IMR-90 (cell line): ENCODE measurements at regions not wholly inside any gene's neighbourhood (a gene's known extent, or its start where the extent isn't known, plus 50 kb on each side); places are given as distances from the start of the nearest gene placed in this dataset.

Source experiments
- ATAC-seq: fragments of 200-7000 bp; cut with Tn5 transposase; 2 replicates; pipeline ENCODE4 v1.9.1; 2020; ENCODE audit warnings: low read depth, mild to moderate bottlenecking, moderate library complexity
- BruUV-seq: library from RNA; stranded (reverse); fragments of 400-500 nt; replicated peaks from 2 replicates; lab custom pipeline; 2021; lab: Mats Ljungman, UMichigan
- CTCF ChIA-PET: fragments of 300-600 bp; formaldehyde crosslinking; extraction: SDS; loops from one replicate; lab custom pipeline; 2021; ENCODE audit warnings: antibody characterized with exemption; lab: Yijun Ruan, JAX
- POLR2A ChIA-PET: fragments of 300-600 bp; sonication (Branson Sonifier 250); formaldehyde crosslinking; loops from one replicate; lab custom pipeline; 2022; ENCODE audit warnings: antibody characterized with exemption; ENCODE audit not compliant: unreplicated experiment; lab: Charles Lee
- DNase-seq: peaks from one replicate; pipeline ENCODE4 v3.0.0; 2013
- H2AFZ ChIP-seq: replicated peaks from 2 replicates; pipeline ENCODE3; 2013; ENCODE audit warnings: low read length, mild to moderate bottlenecking; ENCODE audit not compliant: poor library complexity
- H2AK5ac ChIP-seq: 2 replicates; pipeline ENCODE4 v1.6.1; 2013; ENCODE audit warnings: low read depth, low read length, inconsistent platforms
- H2AK9ac ChIP-seq: replicated peaks from 2 replicates; pipeline ENCODE3; 2013; ENCODE audit warnings: mild to moderate bottlenecking, low read depth, low read length, moderate library complexity; ENCODE audit not compliant: poor library complexity
- H2BK120ac ChIP-seq: 2 replicates; pipeline ENCODE4 v1.6.1; 2013; ENCODE audit warnings: low read depth, low read length, inconsistent platforms
- H2BK15ac ChIP-seq: 3 replicates; pipeline ENCODE4 v1.6.1; 2013; ENCODE audit warnings: low read depth, low read length, inconsistent platforms
- H2BK20ac ChIP-seq: 2 replicates; pipeline ENCODE4 v1.6.1; 2013; ENCODE audit warnings: low read depth, mild to moderate bottlenecking, inconsistent platforms, low read length, moderate library complexity
- H2BK5ac ChIP-seq: 2 replicates; pipeline ENCODE4 v1.6.1; 2013; ENCODE audit warnings: mild to moderate bottlenecking, low read depth, low read length, inconsistent platforms; ENCODE audit not compliant: poor library complexity, severe bottlenecking
- H3K14ac ChIP-seq: replicated peaks from 2 replicates; pipeline ENCODE4 v1.6.1; 2013; ENCODE audit warnings: low read depth, low read length, inconsistent platforms
- H3K18ac ChIP-seq: 2 replicates; pipeline ENCODE4 v1.6.1; 2013; ENCODE audit warnings: low read depth, low read length, control low read depth
- H3K23ac ChIP-seq: 2 replicates; pipeline ENCODE4 v1.6.1; 2013; ENCODE audit warnings: low read depth, low read length, inconsistent platforms
- H3K27ac ChIP-seq: 2 replicates; pipeline ENCODE4 v1.5.1; 2013; ENCODE audit warnings: mild to moderate bottlenecking, control low read depth, low read length; ENCODE audit not compliant: insufficient read depth
- H3K27me3 ChIP-seq: 2 replicates; pipeline ENCODE4 v1.6.1; 2013; ENCODE audit warnings: low read length; ENCODE audit not compliant: control insufficient read depth, insufficient read depth
- H3K36me3 ChIP-seq: 2 replicates; pipeline ENCODE4 v1.6.1; 2013; ENCODE audit warnings: low read length, mixed read lengths; ENCODE audit not compliant: control insufficient read depth, insufficient read depth
- H3K4ac ChIP-seq: 2 replicates; pipeline ENCODE4 v1.6.1; 2013; ENCODE audit warnings: low read depth, low read length, inconsistent platforms
- H3K4me1 ChIP-seq: 2 replicates; pipeline ENCODE4 v1.6.1; 2013; ENCODE audit warnings: low read length, mixed read lengths; ENCODE audit not compliant: control insufficient read depth, insufficient read depth
- H3K4me2 ChIP-seq: 2 replicates; pipeline ENCODE4 v1.6.1; 2013; ENCODE audit warnings: low read depth, mild to moderate bottlenecking, control low read depth, low read length, moderate library complexity
- H3K4me3 ChIP-seq: 2 replicates; pipeline ENCODE4 v1.5.1; 2013; ENCODE audit warnings: low read depth, mild to moderate bottlenecking, control low read depth, low read length, moderate library complexity; ENCODE audit not compliant: insufficient read depth
- H3K56ac ChIP-seq: 2 replicates; pipeline ENCODE4 v1.6.1; 2013; ENCODE audit warnings: low read length, inconsistent platforms; ENCODE audit not compliant: insufficient read depth; ENCODE audit errors: extremely low read depth
- H3K79me1 ChIP-seq, 2 experiments: 2 replicates each; pipeline ENCODE4 v1.6.1; 2013; ENCODE audit warnings: low read length in 2 of 2, inconsistent platforms in 1 of 2, low read depth in 1 of 2
- H3K9ac ChIP-seq: 2 replicates; pipeline ENCODE4 v1.6.1; 2013; ENCODE audit warnings: low read depth, low read length, control low read depth
- H3K9me1 ChIP-seq: 2 replicates; pipeline ENCODE4 v1.6.1; 2013; ENCODE audit warnings: low read length, inconsistent platforms; ENCODE audit not compliant: insufficient read depth
- H3K9me3 ChIP-seq: 2 replicates; pipeline ENCODE4 v1.6.1; 2013; ENCODE audit warnings: low read length; ENCODE audit not compliant: control insufficient read depth, insufficient read depth
- H4K20me1 ChIP-seq: 2 replicates; pipeline ENCODE4 v1.6.1; 2013; ENCODE audit warnings: low read length, inconsistent platforms; ENCODE audit not compliant: insufficient read depth
- H4K5ac ChIP-seq: 2 replicates; pipeline ENCODE4 v1.6.1; 2013; ENCODE audit warnings: mild to moderate bottlenecking, low read depth, low read length, control low read depth
- H4K8ac ChIP-seq, 2 experiments: 2 replicates each; pipeline ENCODE4 v1.6.1; 2013; ENCODE audit warnings: low read depth in 2 of 2, low read length in 2 of 2, control low read depth in 1 of 2, inconsistent platforms in 1 of 2
- H4K91ac ChIP-seq: 2 replicates; pipeline ENCODE4 v1.6.1; 2013; ENCODE audit warnings: low read depth, low read length, inconsistent platforms; ENCODE audit not compliant: insufficient read depth
- BHLHE40 ChIP-seq: fragments of 150-350 bp; IDR thresholded peaks from 2 replicates; pipeline ENCODE4 v1.6.1; 2016; ENCODE audit warnings: mild to moderate bottlenecking, low read depth, low read length
- CHD1 ChIP-seq: IDR thresholded peaks from 2 replicates; pipeline ENCODE4 v1.6.1; 2012; ENCODE audit warnings: low read depth, low read length, improper control_type of control experiment
- CTCF ChIP-seq: conservative IDR thresholded peaks from 2 replicates; pipeline ENCODE4 v1.5.1; 2012; ENCODE audit warnings: mild to moderate bottlenecking, low read depth, low read length, improper control_type of control experiment
- ELK1 ChIP-seq: fragments of 150-350 bp; IDR thresholded peaks from 2 replicates; pipeline ENCODE4 v1.6.1; 2016; ENCODE audit warnings: low read depth, mild to moderate bottlenecking, low read length, moderate library complexity, borderline replicate concordance
- FOS ChIP-seq: fragments of 150-350 bp; IDR thresholded peaks from 2 replicates; pipeline ENCODE4 v1.6.1; 2016; ENCODE audit warnings: low read depth, low read length
- MAZ ChIP-seq: IDR thresholded peaks from 2 replicates; pipeline ENCODE4 v1.6.1; 2012; ENCODE audit warnings: low read depth, mild to moderate bottlenecking, low read length, improper control_type of control experiment, moderate library complexity, borderline replicate concordance
- MXI1 ChIP-seq: IDR thresholded peaks from 2 replicates; pipeline ENCODE4 v1.6.1; 2012; ENCODE audit warnings: low read depth, mild to moderate bottlenecking, low read length, moderate library complexity, borderline replicate concordance
- RAD21 ChIP-seq: IDR thresholded peaks from 2 replicates; pipeline ENCODE4 v1.6.1; 2012; ENCODE audit warnings: low read length, improper control_type of control experiment
- RFX5 ChIP-seq: IDR thresholded peaks from 2 replicates; pipeline ENCODE4 v1.8.0; 2012; ENCODE audit warnings: low read depth, mild to moderate bottlenecking, low read length, moderate library complexity
- SMC3 ChIP-seq: fragments of 150-350 bp; IDR thresholded peaks from 2 replicates; pipeline ENCODE4 v1.6.1; 2016; ENCODE audit warnings: low read depth, mild to moderate bottlenecking, antibody characterized with exemption, low read length, moderate library complexity
- USF2 ChIP-seq: fragments of 150-350 bp; IDR thresholded peaks from 2 replicates; pipeline ENCODE4 v1.6.1; 2017; ENCODE audit warnings: mild to moderate bottlenecking, antibody characterized with exemption, low read length, low read depth
- WGBS, 2 experiments: methylation state at CpG; one replicate each; pipeline versions ENCODE4 v1.1.5 to v1.1.7; 2013; ENCODE audit warnings: missing lambda C conversion rate in 2 of 2; ENCODE audit not compliant: insufficient read length in 1 of 2; ENCODE audit errors: extremely low coverage in 2 of 2; 5-methylcytosine and 5-hydroxymethylcytosine counted together
- dilution Hi-C: fragments of 300-500 bp; cut with HindIII; formaldehyde crosslinking; loops from one replicate; pipeline ENCODE4 v1.14.3; 2018; ENCODE audit warnings: low sequenced_read_pairs; ENCODE audit not compliant: unreplicated experiment
- in situ Hi-C: fragments of 300-500 bp; cut with MboI; formaldehyde crosslinking; loops from 3 replicates; pipeline ENCODE4 v1.14.3; 2019; ENCODE audit warnings: low sequenced_read_pairs, inconsistent platforms, mixed read lengths
- intact Hi-C: fragments of 100-400 bp; cut with micrococcal nuclease; formaldehyde crosslinking; loops from 2 replicates; pipeline ENCODE4 v1.10.0; 2022

- Histone ChIP-seq H2AFZ (no peak overlapping the region), H4K20me1 (no peaks in the 10 kb centered on the region), H3K79me1 (no peaks in the 10 kb centered on the region), H3K56ac (no peak overlapping the region), H4K5ac (no peak overlapping the region), H3K4me1 (no peaks in the 10 kb centered on the region), H2BK15ac (no peak overlapping the region), H3K4me2 (no peak overlapping the region), H2AK9ac (no peak overlapping the region), H3K36me3 (no peaks in the 10 kb centered on the region), H3K4ac (no peak overlapping the region), H3K4me3 (no peak overlapping the region), H3K18ac (no peak overlapping the region), H2BK120ac (no peak overlapping the region), H3K27ac (no peak overlapping the region), H4K91ac (no peak overlapping the region), H4K8ac (no peak overlapping the region), H3K9me3 (0 out of 2 replicates have a peak, but pooled peaks cover 2% of the 10 kb centered on the region), H3K27me3 (peaks cover 42% of the 10 kb centered on the region), H3K9ac (no peak overlapping the region), H3K9me1 (no peaks in the 10 kb centered on the region), H2BK20ac (no peak overlapping the region), H3K23ac (no peak overlapping the region), H2BK5ac (no peak overlapping the region), H3K14ac (no peak overlapping the region), H2AK5ac (no peak overlapping the region)
- ChIA-PET POLR2A (no interaction called here), CTCF (no interaction called here)
- in situ Hi-C loops (no loop called here), dilution Hi-C loops (no loop called here), intact Hi-C loops (no loop called here)
- DNase-seq (no peak), ATAC-seq (no peak)
- TF ChIP-seq CTCF (no peak), FOS (no peak), ELK1 (no peak), CHD1 (no peak), RAD21 (no peak), BHLHE40 (no peak), MAZ (no peak), MXI1 (no peak), SMC3 (no peak), RFX5 (no peak), USF2 (no peak)
- no TSS peak for BruUV-seq
- WGBS, 2 experiments: 90% methylated on average over 2 of the region's 13 CpGs; no CpG with 5 or more reads in 1 of the 2 experiments
Observed at GRCh38 chr5:141780952-141781781, 97.0 kb downstream of the PCDH1 start.
